ENCODE measurements at regions not wholly inside any gene's neighbourhood (a gene's known extent, or its start where the extent isn't known, plus 50 kb on each side); places are given as distances from the start of the nearest gene placed in this dataset.

- H3K36me3 Mint-ChIP-seq, result no peaks in the 10 kb centered on the region
- ATAC-seq (ENCODE audit: low read depth in 2 of 2), result no peak
- peak overlapping the region in 1 of 8 donors; percentile 10 for H3K4me3 Mint-ChIP-seq
- no peaks in the 10 kb centered on the region for H3K9me3 Mint-ChIP-seq
- peaks cover 66 to 78% (median 77%) of the 10 kb centered on the region in 3 donors for H3K27me3 Mint-ChIP-seq
- H3K4me1 Mint-ChIP-seq, result no peaks in the 10 kb centered on the region
- H3K27ac Mint-ChIP-seq, result no peak overlapping the region
- DNase-seq, result no peak
Measured at GRCh38 chr20:58135441-58136148, 92.9 kb downstream of the ANKRD60 start.

GRCh38 chr20:58133020-58133808 lies 95.2 kb downstream of the ANKRD60 start:
- ATAC-seq (ENCODE audit: low read depth in 2 of 2) (no peak), DNase-seq (no peak)
- peaks cover 61 to 88% (median 83%) of the 10 kb centered on the region in 3 donors for H3K27me3 Mint-ChIP-seq
- H3K36me3 Mint-ChIP-seq, result no peaks in the 10 kb centered on the region
- H3K9me3 Mint-ChIP-seq, result no peaks in the 10 kb centered on the region
- H3K27ac Mint-ChIP-seq, result no peak overlapping the region
- H3K4me3 Mint-ChIP-seq, result no peak overlapping the region
- H3K4me1 Mint-ChIP-seq, result no peaks in the 10 kb centered on the region

- DNase-seq (no peak), ATAC-seq (ENCODE audit: low read depth in 2 of 2) (no peak)
- Mint-ChIP-seq H3K27me3 (peaks cover 57 to 81% (median 78%) of the 10 kb centered on the region in 3 donors), H3K4me3 (no peak overlapping the region), H3K36me3 (no peaks in the 10 kb centered on the region), H3K4me1 (no peaks in the 10 kb centered on the region), H3K9me3 (peaks cover 0 to 14% (median 1%) of the 10 kb centered on the region in 7 donors), H3K27ac (no peak overlapping the region)
Measured at GRCh38 chr20:58131551-58132142, 96.8 kb downstream of the ANKRD60 start.

- peaks cover 0 to 19% (median 6%) of the 10 kb centered on the region in 7 donors for H3K9me3 Mint-ChIP-seq
- DNase-seq (no peak), ATAC-seq (ENCODE audit: low read depth in 2 of 2) (no peak)
- no peak overlapping the region for H3K27ac Mint-ChIP-seq
- no peaks in the 10 kb centered on the region for H3K36me3 Mint-ChIP-seq
- no peak overlapping the region for H3K4me3 Mint-ChIP-seq
- H3K4me1 Mint-ChIP-seq, result no peaks in the 10 kb centered on the region
- peaks cover 60 to 83% (median 80%) of the 10 kb centered on the region in 3 donors for H3K27me3 Mint-ChIP-seq
Measured at GRCh38 chr20:58131151-58131550, 97.3 kb downstream of the ANKRD60 start.

DNA sequence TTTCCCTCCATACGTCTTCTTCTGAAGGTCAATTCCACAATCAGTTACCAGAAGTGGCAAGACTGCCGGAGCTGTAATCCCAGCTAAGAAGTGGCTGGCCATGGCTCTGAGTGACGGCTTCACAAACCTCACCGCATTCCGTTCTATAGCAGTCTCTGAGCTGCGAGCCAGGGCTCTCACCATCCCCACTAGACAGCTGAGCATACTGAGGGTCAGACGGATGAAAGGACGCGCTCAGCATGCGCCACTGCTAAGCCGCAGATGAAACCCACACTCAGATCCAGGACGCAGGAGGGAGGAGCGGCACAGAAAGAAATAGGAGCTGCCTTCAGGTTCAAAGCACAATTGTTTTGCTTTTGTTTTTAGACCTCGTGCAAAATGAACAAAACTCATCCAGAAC lies 97.9 kb downstream of the ANKRD60 start:
- ATAC-seq (ENCODE audit: low read depth in 2 of 2) (no peak), DNase-seq (no peak)
- H3K27ac Mint-ChIP-seq, result no peak overlapping the region
- H3K9me3 Mint-ChIP-seq, result peaks cover 0 to 25% (median 8%) of the 10 kb centered on the region in 7 donors
- peak overlapping the region in 1 of 8 donors; percentile 70 for H3K4me3 Mint-ChIP-seq
- peaks cover 58 to 81% (median 80%) of the 10 kb centered on the region in 3 donors for H3K27me3 Mint-ChIP-seq
- no peaks in the 10 kb centered on the region for H3K4me1 Mint-ChIP-seq
- peaks cover 0 to 4% of the 10 kb centered on the region in 2 donors for H3K36me3 Mint-ChIP-seq

GRCh38 chr20:58130156-58130555 lies 98.3 kb downstream of the ANKRD60 start:
- Mint-ChIP-seq H3K36me3 (peaks cover 0 to 8% of the 10 kb centered on the region in 2 donors), H3K27ac (no peak overlapping the region), H3K4me3 (no peak overlapping the region), H3K4me1 (no peaks in the 10 kb centered on the region), H3K9me3 (peaks cover 2 to 29% (median 8%) of the 10 kb centered on the region in 7 donors), H3K27me3 (peaks cover 57 to 80% (median 77%) of the 10 kb centered on the region in 3 donors)
- DNase-seq (no peak), ATAC-seq (ENCODE audit: low read depth in 2 of 2) (no peak)

- Mint-ChIP-seq H3K27ac (no peak overlapping the region), H3K4me1 (no peaks in the 10 kb centered on the region), H3K4me3 (no peak overlapping the region), H3K9me3 (peaks cover 6 to 33% (median 11%) of the 10 kb centered on the region in 7 donors), H3K27me3 (peaks cover 53 to 80% (median 75%) of the 10 kb centered on the region in 3 donors), H3K36me3 (peaks cover 0 to 12% of the 10 kb centered on the region in 2 donors)
- ATAC-seq (ENCODE audit: low read depth in 2 of 2), result no peak
- DNase-seq, result no peak
Measured at GRCh38 chr20:58129721-58130151, 98.7 kb downstream of the ANKRD60 start.

- H3K9me3 Mint-ChIP-seq, result peaks cover 12 to 41% (median 17%) of the 10 kb centered on the region in 7 donors
- peaks cover 0 to 18% of the 10 kb centered on the region in 2 donors for H3K36me3 Mint-ChIP-seq
- no peak for ATAC-seq (ENCODE audit: low read depth in 2 of 2)
- no peaks in the 10 kb centered on the region for H3K4me1 Mint-ChIP-seq
- H3K4me3 Mint-ChIP-seq, result no peak overlapping the region
- peaks cover 48 to 78% (median 74%) of the 10 kb centered on the region in 3 donors for H3K27me3 Mint-ChIP-seq
- DNase-seq, result no peak
- no peak overlapping the region for H3K27ac Mint-ChIP-seq
Measured at GRCh38 chr20:58128635-58129625, 99.5 kb downstream of the ANKRD60 start.

GRCh38 chr20:58127701-58128111 lies 100.7 kb downstream of the ANKRD60 start:
- no peak overlapping the region for H3K4me3 Mint-ChIP-seq
- peaks cover 12 to 45% (median 25%) of the 10 kb centered on the region in 7 donors for H3K9me3 Mint-ChIP-seq
- no peaks in the 10 kb centered on the region for H3K4me1 Mint-ChIP-seq
- no peak overlapping the region for H3K27ac Mint-ChIP-seq
- no peak for DNase-seq
- H3K36me3 Mint-ChIP-seq, result peaks cover 0 to 18% of the 10 kb centered on the region in 2 donors
- no peak for ATAC-seq (ENCODE audit: low read depth in 2 of 2)
- peaks cover 48 to 69% (median 62%) of the 10 kb centered on the region in 3 donors for H3K27me3 Mint-ChIP-seq

- H3K36me3 Mint-ChIP-seq, result peaks cover 0 to 18% of the 10 kb centered on the region in 2 donors
- H3K4me3 Mint-ChIP-seq, result no peak overlapping the region
- peaks cover 35 to 55% (median 53%) of the 10 kb centered on the region in 3 donors for H3K27me3 Mint-ChIP-seq
- H3K9me3 Mint-ChIP-seq, result peaks cover 12 to 45% (median 25%) of the 10 kb centered on the region in 7 donors
- H3K4me1 Mint-ChIP-seq, result no peaks in the 10 kb centered on the region
- no peak overlapping the region for H3K27ac Mint-ChIP-seq
- ATAC-seq (ENCODE audit: low read depth in 2 of 2) (no peak), DNase-seq (no peak)
Measured at GRCh38 chr20:58125726-58126125, 102.7 kb downstream of the ANKRD60 start.

GRCh38 chr20:58117944-58118343 lies 110.5 kb downstream of the ANKRD60 start:
- Mint-ChIP-seq H3K9me3 (peaks cover 2 to 38% (median 19%) of the 10 kb centered on the region in 7 donors), H3K4me1 (no peaks in the 10 kb centered on the region), H3K36me3 (peaks cover 5 to 23% of the 10 kb centered on the region in 2 donors), H3K4me3 (no peak overlapping the region), H3K27me3 (peaks cover 21 to 55% (median 53%) of the 10 kb centered on the region in 3 donors), H3K27ac (no peak overlapping the region)
- ATAC-seq (ENCODE audit: low read depth in 2 of 2), result no peak
- DNase-seq, result no peak

GRCh38 chr20:58116505-58116904 lies 111.9 kb downstream of the ANKRD60 start:
- Mint-ChIP-seq H3K36me3 (peaks cover 5 to 23% of the 10 kb centered on the region in 2 donors), H3K4me3 (no peak overlapping the region), H3K27me3 (peaks cover 21 to 56% (median 55%) of the 10 kb centered on the region in 3 donors), H3K4me1 (peaks cover 0 to 2% (median 0%) of the 10 kb centered on the region in 3 donors), H3K27ac (no peak overlapping the region), H3K9me3 (peaks cover 2 to 38% (median 19%) of the 10 kb centered on the region in 7 donors)
- ATAC-seq (ENCODE audit: low read depth in 2 of 2) (no peak), DNase-seq (no peak)
